ENCODE measurements at regions not wholly inside any gene's neighbourhood (a gene's known extent, or its start where the extent isn't known, plus 50 kb on each side); places are given as distances from the start of the nearest gene placed in this dataset.
"Not testable (repeated sequence)": the region's sequence is repeated elsewhere in the genome, so short reads cannot be mapped to it uniquely, and the experiment has no call there.

- no peak for DNase-seq
These were observed 830.8 kb downstream of the LUZP2 start for GRCh38 chr11:25327656-25328055.

- no peak for DNase-seq
These were observed 842.4 kb downstream of the LUZP2 start for GRCh38 chr11:25339281-25339680.

GRCh38 chr11:25349537-25349936 lies 852.7 kb downstream of the LUZP2 start:
- no peak for DNase-seq

- DNase-seq = no peak
These were observed 854.3 kb downstream of the LUZP2 start for GRCh38 chr11:25350899-25351803.

GRCh38 chr11:25357133-25357532 lies 860.3 kb downstream of the LUZP2 start:
- no peak for DNase-seq

- DNase-seq = no peak
These were observed 880.6 kb downstream of the LUZP2 start for GRCh38 chr11:25377466-25377865.

- DNase-seq = no peak
These were observed 900.0 kb downstream of the LUZP2 start for GRCh38 chr11:25396847-25397246.

GRCh38 chr11:25408146-25408545 lies 911.3 kb downstream of the LUZP2 start:
- no peak for DNase-seq

- no peak for DNase-seq
These were observed 916.1 kb upstream of the ANO3 start for GRCh38 chr11:25415793-25416192.

- DNase-seq = no peak
These were observed 908.3 kb upstream of the ANO3 start for GRCh38 chr11:25423436-25424199.

- DNase-seq = no peak
These were observed 899.6 kb upstream of the ANO3 start for GRCh38 chr11:25432376-25432775.

- no peak for DNase-seq
These were observed 896.7 kb upstream of the ANO3 start for GRCh38 chr11:25435197-25435596.

GRCh38 chr11:25436326-25436725 lies 895.6 kb upstream of the ANO3 start:
- DNase-seq = no peak

- no peak for DNase-seq
These were observed 890.5 kb upstream of the ANO3 start for GRCh38 chr11:25441421-25441820.

GRCh38 chr11:25449091-25449490 lies 882.8 kb upstream of the ANO3 start:
- no peak for DNase-seq

- DNase-seq = no peak
These were observed 878.5 kb upstream of the ANO3 start for GRCh38 chr11:25453471-25453870.

- no peak for DNase-seq
These were observed 875.7 kb upstream of the ANO3 start for GRCh38 chr11:25456211-25456610.

- no peak for DNase-seq
These were observed 847.9 kb upstream of the ANO3 start for GRCh38 chr11:25483915-25484635.

GRCh38 chr11:25485315-25485714 lies 846.6 kb upstream of the ANO3 start:
- no peak for DNase-seq

GRCh38 chr11:25486338-25486737 lies 845.6 kb upstream of the ANO3 start:
- not testable (repeated sequence) for DNase-seq

GRCh38 chr11:25488176-25488575 lies 843.8 kb upstream of the ANO3 start:
- not testable (repeated sequence) for DNase-seq

GRCh38 chr11:25501426-25501825 lies 830.5 kb upstream of the ANO3 start:
- not testable (repeated sequence) for DNase-seq

- no peak for DNase-seq
These were observed 816.4 kb upstream of the ANO3 start for GRCh38 chr11:25515576-25515975.

Data from suppressor macrophage (primary cell).